WERI-Rb-1 (cell line): ENCODE measurements at regions not wholly inside any gene's neighbourhood (a gene's known extent, or its start where the extent isn't known, plus 50 kb on each side); places are given as distances from the start of the nearest gene placed in this dataset.

ENCODE experiments used
- DNase-seq: peaks from one replicate; pipeline ENCODE4 v3.0.0-alpha.2; 2020
- H3K27ac ChIP-seq: fragments of 250-450 bp; sonication (Bioruptor Pico); 2 replicates; pipeline ENCODE4 v1.5.1; 2020; ENCODE audit warnings: mild to moderate bottlenecking, moderate library complexity
- H3K27me3 ChIP-seq: fragments of 250-450 bp; sonication (Bioruptor Pico); 2 replicates; pipeline ENCODE4 v1.5.1; 2021; ENCODE audit warnings: mild to moderate bottlenecking, low read depth, moderate library complexity; ENCODE audit not compliant: insufficient read depth, severe bottlenecking
- H3K36me3 ChIP-seq: fragments of 250-450 bp; sonication (Bioruptor Pico); 2 replicates; pipeline ENCODE4 v1.5.1; 2020; ENCODE audit warnings: mild to moderate bottlenecking, moderate library complexity
- H3K4me3 ChIP-seq: 2 replicates; pipeline ENCODE4 v1.5.1; 2011; ENCODE audit warnings: low read depth, mild to moderate bottlenecking, control low read depth, low read length
- H3K9me3 ChIP-seq: fragments of 250-450 bp; sonication (Bioruptor Pico); 2 replicates; pipeline ENCODE4 v1.5.1; 2021; ENCODE audit warnings: mild to moderate bottlenecking, moderate library complexity; ENCODE audit not compliant: severe bottlenecking
- TF ChIP-seq, protein P1 (sequence below): IDR thresholded peaks from 2 replicates; pipeline ENCODE4 v1.5.1; 2011; ENCODE audit warnings: low read depth, mild to moderate bottlenecking, control low read depth, inconsistent platforms, low read length

DNA sequence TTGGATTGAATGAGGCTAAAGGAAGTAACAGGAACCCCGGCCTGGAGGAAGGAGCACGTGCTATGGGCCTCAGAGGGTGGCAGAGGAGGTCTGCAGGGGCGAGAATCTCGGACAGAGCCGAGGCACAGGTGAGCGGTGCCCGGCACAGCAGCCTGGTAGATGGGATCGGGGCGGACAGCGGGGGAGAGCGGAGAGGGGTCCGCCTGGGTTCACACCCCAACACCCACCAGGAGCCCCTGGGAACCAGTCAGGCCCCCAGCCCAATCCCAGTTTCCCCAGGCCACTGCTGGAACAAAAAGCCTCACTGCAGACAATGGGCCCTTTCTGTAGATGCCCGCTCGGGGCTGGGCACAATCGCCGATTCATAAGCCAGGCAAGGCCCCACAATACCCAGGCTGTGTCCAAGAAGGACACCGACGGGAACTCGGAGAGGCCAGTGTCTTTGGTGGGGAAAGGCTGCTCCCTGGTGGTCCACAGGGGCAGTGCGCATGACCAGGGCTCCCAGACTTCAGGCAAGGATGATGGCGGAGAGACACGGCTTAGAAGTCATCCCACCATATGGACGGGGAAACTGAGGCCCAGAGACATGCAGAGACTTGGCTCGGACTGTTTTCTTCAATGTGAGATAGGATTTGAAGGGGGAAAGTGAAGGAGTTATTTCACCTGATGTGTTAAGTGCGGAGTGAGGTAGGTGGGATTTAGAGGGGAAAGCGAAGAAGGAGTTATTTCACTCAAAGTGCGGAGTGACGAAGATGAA is 106.9 kb upstream of the GPR26 start:
- TF ChIP-seq, protein P1, sequence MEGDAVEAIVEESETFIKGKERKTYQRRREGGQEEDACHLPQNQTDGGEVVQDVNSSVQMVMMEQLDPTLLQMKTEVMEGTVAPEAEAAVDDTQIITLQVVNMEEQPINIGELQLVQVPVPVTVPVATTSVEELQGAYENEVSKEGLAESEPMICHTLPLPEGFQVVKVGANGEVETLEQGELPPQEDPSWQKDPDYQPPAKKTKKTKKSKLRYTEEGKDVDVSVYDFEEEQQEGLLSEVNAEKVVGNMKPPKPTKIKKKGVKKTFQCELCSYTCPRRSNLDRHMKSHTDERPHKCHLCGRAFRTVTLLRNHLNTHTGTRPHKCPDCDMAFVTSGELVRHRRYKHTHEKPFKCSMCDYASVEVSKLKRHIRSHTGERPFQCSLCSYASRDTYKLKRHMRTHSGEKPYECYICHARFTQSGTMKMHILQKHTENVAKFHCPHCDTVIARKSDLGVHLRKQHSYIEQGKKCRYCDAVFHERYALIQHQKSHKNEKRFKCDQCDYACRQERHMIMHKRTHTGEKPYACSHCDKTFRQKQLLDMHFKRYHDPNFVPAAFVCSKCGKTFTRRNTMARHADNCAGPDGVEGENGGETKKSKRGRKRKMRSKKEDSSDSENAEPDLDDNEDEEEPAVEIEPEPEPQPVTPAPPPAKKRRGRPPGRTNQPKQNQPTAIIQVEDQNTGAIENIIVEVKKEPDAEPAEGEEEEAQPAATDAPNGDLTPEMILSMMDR, result peak; percentile 93
- no peak overlapping the region for H3K4me3 ChIP-seq
- peaks cover 59% of the 10 kb centered on the region for H3K27me3 ChIP-seq
- H3K27ac ChIP-seq, result no peak overlapping the region
- no peaks in the 10 kb centered on the region for H3K9me3 ChIP-seq
- no peaks in the 10 kb centered on the region for H3K36me3 ChIP-seq
- peak; percentile 66 for DNase-seq

DNA sequence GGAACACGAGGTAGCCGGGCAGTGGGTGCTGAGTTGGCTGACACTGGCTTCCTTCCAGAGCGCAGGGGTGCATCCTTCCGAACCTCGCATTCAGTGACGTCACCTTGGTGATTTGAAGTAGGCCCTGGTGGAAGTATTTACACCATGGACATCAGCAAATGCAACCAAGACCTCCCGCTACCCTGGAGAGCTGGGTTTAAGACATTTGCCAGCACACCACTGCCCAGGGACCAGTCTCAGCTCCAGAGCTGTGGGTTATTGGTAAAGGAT is 106.4 kb upstream of the GPR26 start:
- no peaks in the 10 kb centered on the region for H3K36me3 ChIP-seq
- H3K4me3 ChIP-seq, result no peak overlapping the region
- no peak for DNase-seq
- TF ChIP-seq, protein P1, result no peak
- H3K9me3 ChIP-seq, result no peaks in the 10 kb centered on the region
- H3K27me3 ChIP-seq, result peaks cover 58% of the 10 kb centered on the region
- H3K27ac ChIP-seq, result no peak overlapping the region

DNA sequence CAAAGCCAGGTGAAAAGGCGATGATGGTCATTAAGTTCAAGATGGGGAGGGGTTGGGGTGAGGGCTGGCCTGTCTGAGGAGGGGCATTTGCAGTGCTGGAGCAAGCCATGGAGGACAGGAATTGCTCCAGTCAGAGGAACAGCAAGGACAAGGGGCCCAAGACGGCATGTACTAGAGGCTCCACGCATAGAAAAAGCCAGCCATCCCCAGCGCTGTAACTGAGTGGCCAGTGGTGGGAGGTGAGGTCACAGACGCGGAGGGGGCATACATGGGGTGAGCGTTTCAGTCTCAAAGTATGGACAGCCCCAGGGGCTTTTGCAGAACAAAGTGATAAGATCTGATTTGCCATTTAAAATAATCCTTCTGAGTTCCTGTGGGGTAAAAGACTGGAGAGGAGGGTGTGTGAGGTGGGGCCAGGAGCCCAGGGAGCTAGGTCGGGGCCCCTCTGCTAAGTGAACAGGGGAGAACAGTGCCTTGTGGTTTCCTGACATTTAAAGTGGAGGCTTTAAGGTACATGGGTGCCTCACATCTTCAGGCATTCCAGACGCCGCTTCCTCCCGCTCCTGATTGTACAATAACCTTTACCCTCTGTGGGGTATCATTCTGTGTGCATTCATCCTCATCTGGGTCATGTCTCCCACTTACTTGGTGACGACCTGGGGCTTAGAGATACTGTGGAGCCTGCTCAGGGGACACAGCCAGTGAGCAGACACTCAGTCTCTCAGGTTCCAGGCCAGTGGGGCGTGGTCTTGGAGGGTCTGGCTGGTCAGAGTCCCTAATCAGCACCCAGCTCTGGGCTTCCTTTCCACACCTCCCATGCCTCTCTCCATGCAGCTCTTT is 105.6 kb upstream of the GPR26 start:
- no peak overlapping the region for H3K27ac ChIP-seq
- no peaks in the 10 kb centered on the region for H3K36me3 ChIP-seq
- peaks cover 56% of the 10 kb centered on the region for H3K27me3 ChIP-seq
- TF ChIP-seq, protein P1, result no peak
- no peaks in the 10 kb centered on the region for H3K9me3 ChIP-seq
- H3K4me3 ChIP-seq, result no peak overlapping the region
- no peak for DNase-seq

DNA sequence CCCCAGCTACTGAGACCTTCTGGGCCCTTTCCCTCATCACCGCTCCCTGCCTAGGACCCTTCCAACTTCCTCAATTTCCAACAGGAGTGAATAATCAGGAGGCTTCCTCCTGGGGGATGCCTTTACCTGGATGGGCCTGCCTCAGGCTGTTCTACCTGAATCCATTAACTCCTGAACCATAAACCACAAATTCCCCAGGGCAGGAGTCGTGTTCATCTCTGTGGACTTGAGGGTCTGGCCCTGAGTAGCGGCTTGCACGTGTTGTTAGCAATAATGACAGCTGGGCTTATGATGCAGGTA is 105.1 kb upstream of the GPR26 start:
- TF ChIP-seq, protein P1, result no peak
- H3K27ac ChIP-seq, result no peak overlapping the region
- no peak for DNase-seq
- H3K4me3 ChIP-seq, result no peak overlapping the region
- no peaks in the 10 kb centered on the region for H3K36me3 ChIP-seq
- H3K9me3 ChIP-seq, result peaks cover 2% of the 10 kb centered on the region
- peaks cover 56% of the 10 kb centered on the region for H3K27me3 ChIP-seq

DNA sequence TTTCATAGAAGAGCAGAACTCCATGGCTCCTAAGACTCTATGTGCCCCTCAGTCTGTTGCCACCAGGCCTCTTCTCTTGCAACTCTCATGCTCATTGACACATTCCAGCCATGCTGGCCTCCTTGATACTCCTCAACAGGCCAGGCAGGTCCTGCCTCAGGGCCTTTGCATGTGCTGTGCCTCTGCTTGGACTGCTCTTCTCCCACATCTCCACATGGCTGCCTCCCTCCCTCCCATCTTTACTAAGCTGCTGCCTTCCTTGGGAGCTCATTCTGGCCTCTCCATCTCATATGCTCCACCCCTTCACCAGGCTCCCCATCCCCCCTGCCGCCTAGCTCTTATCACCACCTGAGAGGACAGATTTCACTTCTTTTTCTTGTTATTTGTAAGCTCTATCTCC is 103.8 kb upstream of the GPR26 start:
- TF ChIP-seq, protein P1, result no peak
- DNase-seq, result no peak
- H3K36me3 ChIP-seq, result no peaks in the 10 kb centered on the region
- H3K9me3 ChIP-seq, result peaks cover 3% of the 10 kb centered on the region
- no peak overlapping the region for H3K4me3 ChIP-seq
- peaks cover 63% of the 10 kb centered on the region for H3K27me3 ChIP-seq
- H3K27ac ChIP-seq, result no peak overlapping the region
